ENCODE measurements at regions not wholly inside any gene's neighbourhood (a gene's known extent, or its start where the extent isn't known, plus 50 kb on each side); places are given as distances from the start of the nearest gene placed in this dataset.

GRCh38 chr15:93900476-93901400 lies 330.6 kb upstream of the MCTP2 start:
- Histone ChIP-seq H2AK9ac (replicated peaks; ENCODE audit: low read depth, low read length, poor library complexity) (no peak overlapping the region), H3K23ac (ENCODE audit: low read depth, low read length) (no peak overlapping the region), H3K9me1 (ENCODE audit: insufficient read depth, low read length) (no peaks in the 10 kb centered on the region), H2AFZ (replicated peaks; ENCODE audit: low read length, poor library complexity) (no peak overlapping the region), H4K91ac (ENCODE audit: insufficient read depth, low read depth, low read length) (no peak overlapping the region), H3K27ac (ENCODE audit: insufficient read depth, low read length) (no peak overlapping the region), H3K79me1 (ENCODE audit: low read depth in 1 of 2, low read length in 2 of 2) (no peaks in the 10 kb centered on the region), H2AK5ac (ENCODE audit: low read depth, low read length) (no peak overlapping the region), H2BK20ac (ENCODE audit: low read depth, low read length) (no peak overlapping the region), H3K4me1 (ENCODE audit: control insufficient read depth, insufficient read depth, low read length) (no peaks in the 10 kb centered on the region), H3K4me2 (ENCODE audit: low read depth, low read length) (no peak overlapping the region), H3K9ac (ENCODE audit: low read depth, low read length) (no peak overlapping the region), H4K20me1 (ENCODE audit: insufficient read depth, low read length) (no peaks in the 10 kb centered on the region), H3K4ac (ENCODE audit: low read depth, low read length) (no peak overlapping the region), H2BK15ac (ENCODE audit: low read depth, low read length) (no peak overlapping the region), H2BK5ac (ENCODE audit: low read depth, low read length, poor library complexity, severe bottlenecking) (no peak overlapping the region), H3K18ac (ENCODE audit: low read depth, low read length) (no peak overlapping the region), H3K27me3 (ENCODE audit: control insufficient read depth, insufficient read depth, low read length) (no peaks in the 10 kb centered on the region), H3K36me3 (ENCODE audit: control insufficient read depth, insufficient read depth, low read length) (no peaks in the 10 kb centered on the region), H4K5ac (ENCODE audit: low read depth, low read length) (no peak overlapping the region), H3K14ac (replicated peaks; ENCODE audit: low read depth, low read length) (no peak overlapping the region), H4K8ac (ENCODE audit: low read depth in 2 of 2, low read length in 2 of 2) (no peak overlapping the region), H3K4me3 (ENCODE audit: insufficient read depth, low read depth, low read length) (no peak overlapping the region), H3K9me3 (ENCODE audit: control insufficient read depth, insufficient read depth, low read length) (peaks cover 15% of the 10 kb centered on the region), H3K56ac (ENCODE audit: extremely low read depth, insufficient read depth, low read length) (no peak overlapping the region), H2BK120ac (ENCODE audit: low read depth, low read length) (no peak overlapping the region)
- CTCF ChIA-PET = no interaction called here
- in situ Hi-C loops (cut with MboI; ENCODE audit: low sequenced_read_pairs) = no loop called here
- intact Hi-C loops (cut with micrococcal nuclease) = no loop called here
- BruUV-seq (replicated peaks) = no TSS peak
- ATAC-seq (ENCODE audit: low read depth) (no peak), DNase-seq (no peak)
- POLR2A ChIA-PET (ENCODE audit: unreplicated experiment) = no interaction called here
- dilution Hi-C loops (cut with HindIII; ENCODE audit: low sequenced_read_pairs, unreplicated experiment) = no loop called here
- WGBS, 2 experiments (ENCODE audit: extremely low coverage in 2 of 2, insufficient read length in 1 of 2) = 71% methylated on average over 20 of the region's 39 CpGs; no CpG with 5 or more reads in 1 of the 2 experiments
- TF ChIP-seq RAD21 (IDR thresholded peaks at IDR 0.05; ENCODE audit: low read length) (no peak), SMC3 (IDR thresholded peaks at IDR 0.05; ENCODE audit: low read depth, low read length) (no peak), ELK1 (IDR thresholded peaks at IDR 0.05; ENCODE audit: borderline replicate concordance, low read depth, low read length) (no peak), MAZ (IDR thresholded peaks at IDR 0.05; ENCODE audit: borderline replicate concordance, low read depth, low read length) (no peak)
